ENCODE measurements at regions not wholly inside any gene's neighbourhood (a gene's known extent, or its start where the extent isn't known, plus 50 kb on each side); places are given as distances from the start of the nearest gene placed in this dataset.

GRCh38 chr1:55927702-55928290 is 651.6 kb downstream of the PLPP3 start:
- POLR2A ChIA-PET = no interaction called here
- CTCF ChIA-PET = no interaction called here

GRCh38 chr1:55926906-55927471 is 652.4 kb downstream of the PLPP3 start:
- POLR2A ChIA-PET = no interaction called here
- CTCF ChIA-PET = no interaction called here

- ChIA-PET CTCF (no interaction called here), POLR2A (no interaction called here)
Observed at GRCh38 chr1:55916907-55917306, 662.5 kb downstream of the PLPP3 start.

GRCh38 chr1:55916481-55916880 is 662.9 kb downstream of the PLPP3 start:
- ChIA-PET CTCF (no interaction called here), POLR2A (no interaction called here)

- POLR2A ChIA-PET = no interaction called here
- CTCF ChIA-PET = no interaction called here
Observed at GRCh38 chr1:55913565-55913964, 665.8 kb downstream of the PLPP3 start.

GRCh38 chr1:55912438-55912837 is 666.9 kb downstream of the PLPP3 start:
- POLR2A ChIA-PET = no interaction called here

GRCh38 chr1:55904541-55904940 is 674.8 kb downstream of the PLPP3 start:
- POLR2A ChIA-PET = no interaction called here
- CTCF ChIA-PET = no interaction called here

More at GRCh38 chr1:55912438-55912837, 666.9 kb downstream of the PLPP3 start:
- CTCF ChIA-PET = no interaction called here

- POLR2A ChIA-PET = no interaction called here
- CTCF ChIA-PET = no interaction called here
Observed at GRCh38 chr1:55898181-55898580, 681.2 kb downstream of the PLPP3 start.

- ChIA-PET CTCF (no interaction called here), POLR2A (no interaction called here)
Observed at GRCh38 chr1:55896210-55896609, 681.0 kb upstream of the USP24 start.

- POLR2A ChIA-PET = no interaction called here
- CTCF ChIA-PET = no interaction called here
Observed at GRCh38 chr1:55894521-55894920, 679.4 kb upstream of the USP24 start.

GRCh38 chr1:55893155-55893554 is 678.0 kb upstream of the USP24 start:
- CTCF ChIA-PET = interaction anchor here (0.7 kb wide), 1 partner anchor 323 kb away, joined by 3 read pairs; no protein-coding TSS in a partner anchor
- POLR2A ChIA-PET = no interaction called here

- CTCF ChIA-PET = no interaction called here
- POLR2A ChIA-PET = no interaction called here
Observed at GRCh38 chr1:55888685-55889317, 673.6 kb upstream of the USP24 start.

GRCh38 chr1:55886856-55887712 is 671.9 kb upstream of the USP24 start:
- CTCF ChIA-PET = no interaction called here
- POLR2A ChIA-PET = no interaction called here

- ChIA-PET CTCF (no interaction called here), POLR2A (no interaction called here)
Observed at GRCh38 chr1:55885619-55886018, 670.5 kb upstream of the USP24 start.

- CTCF ChIA-PET = no interaction called here
Observed at GRCh38 chr1:55882931-55883330, 667.8 kb upstream of the USP24 start.

GRCh38 chr1:55879346-55879745 is 664.2 kb upstream of the USP24 start:
- CTCF ChIA-PET = no interaction called here
- POLR2A ChIA-PET = no interaction called here

More at GRCh38 chr1:55882931-55883330, 667.8 kb upstream of the USP24 start:
- POLR2A ChIA-PET = no interaction called here

GRCh38 chr1:55877437-55878232 is 662.5 kb upstream of the USP24 start:
- ChIA-PET POLR2A (no interaction called here), CTCF (no interaction called here)

GRCh38 chr1:55876276-55877060 is 661.3 kb upstream of the USP24 start:
- POLR2A ChIA-PET = no interaction called here
- CTCF ChIA-PET = no interaction called here

GRCh38 chr1:55870106-55870505 is 654.9 kb upstream of the USP24 start:
- ChIA-PET POLR2A (no interaction called here), CTCF (no interaction called here)

GRCh38 chr1:55869065-55869464 is 653.9 kb upstream of the USP24 start:
- POLR2A ChIA-PET = no interaction called here
- CTCF ChIA-PET = no interaction called here

All from activated CD8-positive, alpha-beta memory T cell treated with anti-CD3 and anti-CD28 coated beads for 36 hours (primary cell).